B cell (primary cell): ENCODE measurements at regions not wholly inside any gene's neighbourhood (a gene's known extent, or its start where the extent isn't known, plus 50 kb on each side); places are given as distances from the start of the nearest gene placed in this dataset.

Experiments used
- ATAC-seq: fragments of 200-7000 bp; cut with Tn5 transposase; one replicate; pipeline ENCODE4 v1.10.0; 2021; ENCODE audit warnings: low read depth, mild to moderate bottlenecking, moderate number of reproducible peaks, moderate library complexity
- CTCF ChIA-PET: fragments of 350-600 bp; sonication (Branson Sonifier 250); formaldehyde crosslinking; loops from one replicate; lab custom pipeline; 2021; ENCODE audit warnings: antibody characterized with exemption, inconsistent platforms; lab: Charles Lee
- POLR2A ChIA-PET: fragments of 350-600 bp; sonication (Branson Sonifier 250); formaldehyde crosslinking; loops from one replicate; lab custom pipeline; 2021; ENCODE audit warnings: antibody characterized with exemption; lab: Charles Lee
- DNase-seq: peaks from one replicate; pipeline ENCODE4 v3.0.0; 2013
- H2AFZ ChIP-seq: 2 replicates; pipeline ENCODE4 v1.6.1; 2012; ENCODE audit warnings: mild to moderate bottlenecking, low read depth, low read length; ENCODE audit not compliant: insufficient read depth, poor library complexity, severe bottlenecking
- H3K27ac ChIP-seq, 2 donors: 1 replicate in 1 of 2; 2 replicates in 1 of 2; pipeline ENCODE4 v1.5.1; 2012 to 2013; ENCODE audit warnings: low read length in 2 of 2, mild to moderate bottlenecking in 2 of 2, moderate library complexity in 1 of 2
- H3K27me3 ChIP-seq, 4 experiments: fragments of 200-600 bp in 1 of 4; sonication (generic) in 1 of 4; replicated peaks in 1 of 4; 1 replicate in 2 of 4; 2 replicates in 2 of 4; pipeline versions ENCODE4 v1.6.1 to v1.7.0; 2013 to 2016; ENCODE audit warnings: low read length in 3 of 4, mild to moderate bottlenecking in 2 of 4, mixed read lengths in 1 of 4, moderate library complexity in 1 of 4; ENCODE audit not compliant: insufficient read depth in 4 of 4, control insufficient read depth in 3 of 4; ENCODE audit errors: control extremely low read depth in 1 of 4
- H3K36me3 ChIP-seq, 2 experiments: replicated peaks in 1 of 2; 1 replicate in 1 of 2; 2 replicates in 1 of 2; pipeline versions ENCODE4 v1.6.1 to v1.7.1; 2013; ENCODE audit warnings: low read length in 1 of 2; ENCODE audit not compliant: insufficient read depth in 2 of 2, control insufficient read depth in 1 of 2; ENCODE audit errors: control extremely low read depth in 1 of 2, extremely low read depth in 1 of 2
- H3K4me1 ChIP-seq, 2 donors: fragments of 200-600 bp in 1 of 2; sonication (generic) in 1 of 2; 1 replicate in 1 of 2; 2 replicates in 1 of 2; pipeline versions ENCODE4 v1.5.1 to v1.6.1; 2013 to 2017; ENCODE audit warnings: low read length in 2 of 2; ENCODE audit not compliant: control insufficient read depth in 2 of 2, insufficient read depth in 2 of 2
- H3K4me2 ChIP-seq: replicated peaks from 2 replicates; pipeline ENCODE3; 2012; ENCODE audit warnings: mild to moderate bottlenecking, low read depth, low read length; ENCODE audit not compliant: poor library complexity, severe bottlenecking
- H3K4me3 ChIP-seq, 5 experiments: fragments of 200-600 bp in 1 of 5; sonication (generic) in 1 of 5; 1 replicate in 3 of 5; 2 replicates in 2 of 5; pipeline versions ENCODE4 v1.5.1 to v1.7.0; 2011 to 2016; ENCODE audit warnings: low read length in 4 of 5, mild to moderate bottlenecking in 4 of 5, low read depth in 2 of 5, control low read depth in 1 of 5, moderate library complexity in 1 of 5; ENCODE audit not compliant: insufficient read depth in 1 of 5; ENCODE audit errors: control extremely low read depth in 1 of 5, extremely low read depth in 1 of 5
- H3K79me2 ChIP-seq: fragments of 200-600 bp; sonication (generic); one replicate; pipeline ENCODE4 v1.6.0; 2016; ENCODE audit warnings: low read length; ENCODE audit not compliant: control insufficient read depth, insufficient read depth
- H3K9ac ChIP-seq: fragments of 200-600 bp; sonication (generic); 2 replicates; pipeline ENCODE4 v1.6.1; 2017; ENCODE audit warnings: mild to moderate bottlenecking, low read length, moderate library complexity
- H3K9me3 ChIP-seq, 3 donors: one replicate each; pipeline versions ENCODE4 v1.6.1 to v1.7.1; 2013; ENCODE audit warnings: low read length in 2 of 3; ENCODE audit not compliant: control insufficient read depth in 2 of 3, insufficient read depth in 1 of 3; ENCODE audit errors: control extremely low read depth in 1 of 3
- H4K20me1 ChIP-seq: 2 replicates; pipeline ENCODE4 v1.6.0; 2012; ENCODE audit warnings: mild to moderate bottlenecking, low read length; ENCODE audit not compliant: insufficient read depth, control insufficient read depth, poor library complexity, severe bottlenecking
- H3K27ac Mint-ChIP-seq: one replicate; pipeline ENCODE4 v1.8.0; 2021; ENCODE audit warnings: mixed read lengths
- H3K27me3 Mint-ChIP-seq: one replicate; pipeline ENCODE4 v1.8.0; 2021; ENCODE audit warnings: mixed read lengths
- H3K4me1 Mint-ChIP-seq: one replicate; pipeline ENCODE4 v1.8.0; 2021; ENCODE audit warnings: mixed read lengths
- H3K4me3 Mint-ChIP-seq: one replicate; pipeline ENCODE4 v1.8.0; 2021; ENCODE audit warnings: mixed read lengths
- H3K9me3 Mint-ChIP-seq: one replicate; pipeline ENCODE4 v1.8.0; 2022; ENCODE audit warnings: mixed read lengths; ENCODE audit not compliant: insufficient read depth
- EZH2 ChIP-seq: IDR thresholded peaks from 2 replicates; pipeline ENCODE4 v1.6.1; 2012; ENCODE audit warnings: borderline replicate concordance, low read depth, mild to moderate bottlenecking, moderate library complexity, low read length; ENCODE audit not compliant: insufficient read depth, poor library complexity, severe bottlenecking
- WGBS: methylation state at CpG from one replicate; pipeline ENCODE4 v1.1.5; 2013; ENCODE audit warnings: missing lambda C conversion rate; ENCODE audit not compliant: insufficient coverage; 5-methylcytosine and 5-hydroxymethylcytosine counted together
- intact Hi-C: fragments of 100-400 bp; cut with micrococcal nuclease; formaldehyde crosslinking; loops from one replicate; pipeline ENCODE4 v1.10.0; 2022
- TF ChIP-seq, protein P1 (sequence below): fragments of 200-600 bp; IDR thresholded peaks from one replicate; pipeline ENCODE4 v1.8.0; 2022; ENCODE audit warnings: antibody characterized with exemption, mild to moderate bottlenecking

GRCh38 chr3:109809513-109809912 is 472.2 kb upstream of the DPPA4 start:
- H3K9ac ChIP-seq = no peak overlapping the region
- H4K20me1 ChIP-seq = no peaks in the 10 kb centered on the region
- Mint-ChIP-seq H3K4me1 (peaks cover 7% of the 10 kb centered on the region), H3K27ac (no peak overlapping the region), H3K9me3 (peaks cover 3% of the 10 kb centered on the region), H3K27me3 (no peaks in the 10 kb centered on the region), H3K4me3 (no peak overlapping the region)
- no CpG with 5 or more reads among the region's 3 CpGs for WGBS
- ChIA-PET CTCF (no interaction called here), POLR2A (no interaction called here)
- no peaks in the 10 kb centered on the region for H3K4me1 ChIP-seq
- no peak overlapping the region for H3K4me3 ChIP-seq
- no peak overlapping the region for H3K4me2 ChIP-seq
- intact Hi-C loops = no loop called here
- H3K36me3 ChIP-seq = no peaks in the 10 kb centered on the region
- no peaks in the 10 kb centered on the region for H3K9me3 ChIP-seq
- no peak for ATAC-seq
- TF ChIP-seq, protein P1, sequence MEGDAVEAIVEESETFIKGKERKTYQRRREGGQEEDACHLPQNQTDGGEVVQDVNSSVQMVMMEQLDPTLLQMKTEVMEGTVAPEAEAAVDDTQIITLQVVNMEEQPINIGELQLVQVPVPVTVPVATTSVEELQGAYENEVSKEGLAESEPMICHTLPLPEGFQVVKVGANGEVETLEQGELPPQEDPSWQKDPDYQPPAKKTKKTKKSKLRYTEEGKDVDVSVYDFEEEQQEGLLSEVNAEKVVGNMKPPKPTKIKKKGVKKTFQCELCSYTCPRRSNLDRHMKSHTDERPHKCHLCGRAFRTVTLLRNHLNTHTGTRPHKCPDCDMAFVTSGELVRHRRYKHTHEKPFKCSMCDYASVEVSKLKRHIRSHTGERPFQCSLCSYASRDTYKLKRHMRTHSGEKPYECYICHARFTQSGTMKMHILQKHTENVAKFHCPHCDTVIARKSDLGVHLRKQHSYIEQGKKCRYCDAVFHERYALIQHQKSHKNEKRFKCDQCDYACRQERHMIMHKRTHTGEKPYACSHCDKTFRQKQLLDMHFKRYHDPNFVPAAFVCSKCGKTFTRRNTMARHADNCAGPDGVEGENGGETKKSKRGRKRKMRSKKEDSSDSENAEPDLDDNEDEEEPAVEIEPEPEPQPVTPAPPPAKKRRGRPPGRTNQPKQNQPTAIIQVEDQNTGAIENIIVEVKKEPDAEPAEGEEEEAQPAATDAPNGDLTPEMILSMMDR = no peak
- TF ChIP-seq EZH2 = no peak
- H2AFZ ChIP-seq = no peak overlapping the region
- no peak for DNase-seq
- H3K27me3 ChIP-seq = no peaks in the 10 kb centered on the region
- H3K79me2 ChIP-seq = no peaks in the 10 kb centered on the region
- no peak overlapping the region for H3K27ac ChIP-seq

DNA sequence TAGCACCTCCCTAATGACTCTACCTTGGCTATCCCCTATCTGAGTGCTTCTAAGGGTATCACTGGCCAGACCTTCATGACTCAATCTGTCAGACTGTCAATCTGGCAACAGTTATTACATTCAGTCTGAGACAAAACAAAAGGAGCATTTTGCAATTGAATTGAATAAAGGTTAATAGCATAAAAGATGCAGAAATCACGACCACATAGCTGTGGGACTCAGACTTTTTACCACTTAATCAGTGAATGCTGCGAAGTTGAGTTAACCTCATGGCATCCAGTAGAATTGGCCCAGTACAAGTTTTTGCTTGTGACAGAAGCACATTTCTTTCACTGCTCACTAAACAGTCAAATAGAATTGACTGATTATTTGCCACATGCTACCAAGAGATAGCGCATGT is 480.7 kb upstream of the DPPA4 start:
- DNase-seq (no peak), ATAC-seq (no peak)
- H4K20me1 ChIP-seq = no peaks in the 10 kb centered on the region
- H3K36me3 ChIP-seq = no peaks in the 10 kb centered on the region
- Mint-ChIP-seq H3K4me3 (no peak overlapping the region), H3K27ac (no peak overlapping the region), H3K9me3 (no peaks in the 10 kb centered on the region), H3K4me1 (no peaks in the 10 kb centered on the region), H3K27me3 (no peaks in the 10 kb centered on the region)
- no peak overlapping the region for H2AFZ ChIP-seq
- no peaks in the 10 kb centered on the region for H3K79me2 ChIP-seq
- H3K4me3 ChIP-seq = no peak overlapping the region
- H3K9ac ChIP-seq = no peak overlapping the region
- TF ChIP-seq, protein P1 = no peak
- no peak for TF ChIP-seq EZH2
- intact Hi-C loops = no loop called here
- ChIA-PET POLR2A (no interaction called here), CTCF (no interaction called here)
- H3K27ac ChIP-seq = no peak overlapping the region
- peaks cover 0 to 3% (median 0%) of the 10 kb centered on the region in 3 donors for H3K9me3 ChIP-seq
- WGBS = 100% methylated on average over 1 of the region's 3 CpGs
- no peaks in the 10 kb centered on the region for H3K27me3 ChIP-seq
- H3K4me1 ChIP-seq = no peaks in the 10 kb centered on the region
- H3K4me2 ChIP-seq = no peak overlapping the region
